ENCODE measurements at regions not wholly inside any gene's neighbourhood (a gene's known extent, or its start where the extent isn't known, plus 50 kb on each side); places are given as distances from the start of the nearest gene placed in this dataset.

DNA sequence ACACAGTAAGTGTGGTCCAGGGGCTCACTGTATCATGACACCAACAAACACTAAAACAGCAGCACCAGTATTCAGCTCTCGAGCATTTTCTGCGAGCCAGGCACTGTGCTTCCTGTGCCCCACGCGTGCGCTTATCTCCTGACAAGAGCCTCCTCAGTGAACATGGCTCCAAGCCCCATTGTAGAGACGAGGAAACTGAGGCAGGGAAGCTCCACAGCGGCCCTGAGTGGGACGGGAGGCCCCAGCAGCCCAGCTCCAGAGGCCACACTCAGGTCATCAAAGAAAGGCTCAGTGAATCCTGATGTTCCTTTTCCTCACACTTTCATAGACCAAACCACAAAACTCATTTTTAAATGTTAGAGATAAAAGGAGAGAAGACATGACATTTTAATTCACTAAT, 113.1 kb downstream of the TPRA1 start:
- Histone ChIP-seq H3K9ac (ENCODE audit: low read depth, low read length) (no peak overlapping the region), H3K36me3 (ENCODE audit: insufficient read depth, low read length) (no peaks in the 10 kb centered on the region), H3K9me3 (ENCODE audit: control insufficient read depth, insufficient read depth, low read length) (no peaks in the 10 kb centered on the region), H3K4me1 (ENCODE audit: insufficient read depth, low read length) (peaks cover 8% of the 10 kb centered on the region; the same call in 1 of the 2 replicates)

DNA sequence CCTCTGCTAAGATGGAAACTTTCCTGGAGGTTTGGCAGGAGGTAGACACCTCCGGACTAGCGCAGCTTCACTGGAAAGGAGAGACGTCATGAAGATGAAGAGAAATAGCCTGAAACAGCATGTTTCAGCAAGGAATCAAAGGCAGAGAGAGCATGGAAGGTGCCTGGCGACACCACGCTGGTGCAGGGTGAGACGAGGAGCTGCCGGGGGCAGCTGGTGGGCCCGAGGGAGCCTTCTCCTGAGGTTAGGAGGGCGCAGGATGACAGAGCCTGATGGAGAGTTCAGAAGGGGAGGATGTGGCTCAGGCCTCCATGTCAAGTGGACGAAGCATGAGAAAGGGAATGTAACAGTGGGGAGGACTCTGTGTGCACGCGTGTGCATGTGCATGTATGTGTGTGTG, 113.6 kb downstream of the TPRA1 start:
- peaks cover 8% of the 10 kb centered on the region; the same call in 1 of the 2 replicates for H3K4me1 ChIP-seq (ENCODE audit: insufficient read depth, low read length)
- H3K9ac ChIP-seq (ENCODE audit: low read depth, low read length) = no peak overlapping the region
- H3K36me3 ChIP-seq (ENCODE audit: insufficient read depth, low read length) = no peaks in the 10 kb centered on the region
- no peaks in the 10 kb centered on the region for H3K9me3 ChIP-seq (ENCODE audit: control insufficient read depth, insufficient read depth, low read length)

GRCh38 chr3:127475975-127476705, 114.4 kb downstream of the TPRA1 start:
- Histone ChIP-seq H3K9ac (ENCODE audit: low read depth, low read length) (no peak overlapping the region), H3K4me1 (ENCODE audit: insufficient read depth, low read length) (peaks cover 8% of the 10 kb centered on the region; the same call in 1 of the 2 replicates)

GRCh38 chr3:127475391-127475790, 115.1 kb downstream of the TPRA1 start:
- Histone ChIP-seq H3K9me3 (ENCODE audit: control insufficient read depth, insufficient read depth, low read length) (no peaks in the 10 kb centered on the region), H3K4me1 (ENCODE audit: insufficient read depth, low read length) (peaks cover 8% of the 10 kb centered on the region; the same call in 1 of the 2 replicates), H3K9ac (ENCODE audit: low read depth, low read length) (no peak overlapping the region), H3K36me3 (ENCODE audit: insufficient read depth, low read length) (no peaks in the 10 kb centered on the region)

More at GRCh38 chr3:127475975-127476705, 114.4 kb downstream of the TPRA1 start:
- Histone ChIP-seq H3K36me3 (ENCODE audit: insufficient read depth, low read length) (no peaks in the 10 kb centered on the region), H3K9me3 (ENCODE audit: control insufficient read depth, insufficient read depth, low read length) (no peaks in the 10 kb centered on the region)

DNA sequence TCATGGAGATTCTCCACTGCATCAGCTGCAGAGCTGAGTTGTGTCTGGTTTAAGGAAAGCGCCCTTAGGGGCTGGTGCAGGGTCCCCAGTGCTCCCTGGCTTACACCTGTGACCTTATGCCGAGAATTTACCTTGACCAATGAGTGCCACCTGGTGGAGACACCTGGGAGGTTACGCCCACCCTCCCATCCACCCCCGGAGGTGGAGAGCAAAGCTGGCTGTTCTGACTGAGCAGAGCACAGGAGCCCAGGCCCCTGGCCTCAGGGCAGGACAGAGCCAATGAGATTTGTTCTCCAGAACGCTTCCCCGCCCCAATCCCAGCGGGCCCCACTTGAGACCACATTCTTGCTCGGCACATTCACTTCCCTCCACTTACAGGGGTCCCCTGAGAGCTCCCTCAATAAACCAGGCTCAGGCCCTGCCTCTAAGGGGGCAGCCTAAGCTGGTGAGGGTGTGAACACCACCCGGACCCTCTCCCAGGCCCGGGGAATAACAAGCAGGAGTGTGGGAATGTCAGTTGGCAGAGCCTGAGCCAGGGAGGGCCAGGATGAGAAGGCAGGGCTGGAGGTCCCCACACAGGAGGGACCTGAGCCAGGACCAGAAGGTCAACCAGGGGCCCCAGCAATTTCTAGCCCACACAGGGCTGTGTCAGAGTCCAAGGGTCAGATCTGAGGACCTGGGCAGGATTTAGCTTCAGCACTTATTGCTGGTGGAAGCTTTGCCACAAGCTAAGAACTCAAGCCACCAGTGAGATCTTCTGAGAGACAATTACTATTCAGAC, 117.1 kb downstream of the TPRA1 start:
- Histone ChIP-seq H3K4me1 (ENCODE audit: insufficient read depth, low read length) (peaks cover 3% of the 10 kb centered on the region; the same call in 1 of the 2 replicates), H3K9ac (ENCODE audit: low read depth, low read length) (no peak overlapping the region), H3K9me3 (ENCODE audit: control insufficient read depth, insufficient read depth, low read length) (no peaks in the 10 kb centered on the region), H3K36me3 (ENCODE audit: insufficient read depth, low read length) (no peaks in the 10 kb centered on the region)

DNA sequence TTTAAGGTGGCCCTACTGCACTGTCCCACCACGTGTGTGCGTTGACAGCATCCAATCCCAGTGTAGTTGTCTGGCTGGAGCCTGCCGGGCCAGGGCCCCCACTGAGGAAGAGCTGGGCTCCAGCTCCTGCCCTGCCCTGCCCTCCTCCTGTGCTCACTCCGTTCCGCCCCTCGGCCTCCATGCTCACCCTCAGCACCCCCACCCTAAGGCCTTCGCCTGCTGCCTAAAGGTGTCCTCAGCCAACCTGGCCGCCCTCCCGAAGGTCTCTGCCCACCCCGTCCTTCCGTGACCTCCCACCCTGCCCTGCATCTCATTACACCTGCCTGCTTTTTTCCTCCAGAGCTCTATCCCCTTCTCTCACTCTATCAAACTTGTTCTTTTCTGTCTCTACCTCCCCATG, 118.0 kb downstream of the TPRA1 start:
- Histone ChIP-seq H3K9me3 (ENCODE audit: control insufficient read depth, insufficient read depth, low read length) (no peaks in the 10 kb centered on the region), H3K4me1 (ENCODE audit: insufficient read depth, low read length) (peaks cover 3% of the 10 kb centered on the region; the same call in 1 of the 2 replicates), H3K9ac (ENCODE audit: low read depth, low read length) (no peak overlapping the region), H3K36me3 (ENCODE audit: insufficient read depth, low read length) (no peaks in the 10 kb centered on the region)

DNA sequence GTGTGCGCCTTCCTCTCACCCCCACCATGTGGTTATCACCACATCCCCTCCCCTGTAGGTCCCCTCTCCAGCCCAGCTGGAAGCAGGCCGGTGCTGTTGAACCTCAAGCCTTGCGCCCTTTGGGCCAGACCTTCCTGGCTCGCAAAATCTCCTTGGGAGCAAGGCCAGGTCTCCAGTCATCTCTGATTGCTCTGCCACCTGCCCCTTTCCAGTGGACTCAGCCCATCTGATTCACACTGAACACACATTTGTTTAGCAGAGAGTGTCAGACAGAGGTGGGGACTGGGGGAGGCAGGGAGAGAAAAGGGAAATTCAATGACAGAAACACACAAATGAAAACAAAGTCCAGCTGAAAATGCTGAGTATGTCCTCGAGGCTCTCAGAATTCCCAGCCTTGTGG, 119.4 kb downstream of the TPRA1 start:
- H3K9me3 ChIP-seq (ENCODE audit: control insufficient read depth, insufficient read depth, low read length) = no peaks in the 10 kb centered on the region
- H3K36me3 ChIP-seq (ENCODE audit: insufficient read depth, low read length) = no peaks in the 10 kb centered on the region
- no peak overlapping the region for H3K9ac ChIP-seq (ENCODE audit: low read depth, low read length)
- peaks cover 6% of the 10 kb centered on the region; the same call in 1 of the 2 replicates for H3K4me1 ChIP-seq (ENCODE audit: insufficient read depth, low read length)

DNA sequence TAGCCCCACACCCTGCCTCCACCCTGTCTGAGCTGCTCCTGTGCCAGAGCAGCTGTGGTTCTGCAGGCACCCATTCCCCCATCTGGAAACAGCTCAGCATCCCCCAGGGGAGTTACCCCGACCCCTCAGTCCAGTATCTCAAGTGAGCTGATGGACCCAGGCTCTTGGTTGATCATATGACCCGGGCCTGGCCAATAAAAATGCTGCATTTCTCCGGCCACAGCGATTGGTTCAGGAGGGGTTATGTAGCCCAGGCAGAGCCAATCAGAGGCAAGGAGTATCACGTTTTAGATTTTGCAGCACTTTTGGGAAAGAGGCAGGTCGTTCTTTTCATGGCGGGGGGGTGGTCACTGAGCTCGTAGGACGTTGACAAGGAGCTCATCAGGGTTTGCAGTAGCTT, 120.8 kb downstream of the TPRA1 start:
- H3K9ac ChIP-seq (ENCODE audit: low read depth, low read length) = no peak overlapping the region
- H3K4me1 ChIP-seq (ENCODE audit: insufficient read depth, low read length) = peaks cover 6% of the 10 kb centered on the region; the same call in 1 of the 2 replicates
- H3K9me3 ChIP-seq (ENCODE audit: control insufficient read depth, insufficient read depth, low read length) = no peaks in the 10 kb centered on the region
- no peaks in the 10 kb centered on the region for H3K36me3 ChIP-seq (ENCODE audit: insufficient read depth, low read length)

DNA sequence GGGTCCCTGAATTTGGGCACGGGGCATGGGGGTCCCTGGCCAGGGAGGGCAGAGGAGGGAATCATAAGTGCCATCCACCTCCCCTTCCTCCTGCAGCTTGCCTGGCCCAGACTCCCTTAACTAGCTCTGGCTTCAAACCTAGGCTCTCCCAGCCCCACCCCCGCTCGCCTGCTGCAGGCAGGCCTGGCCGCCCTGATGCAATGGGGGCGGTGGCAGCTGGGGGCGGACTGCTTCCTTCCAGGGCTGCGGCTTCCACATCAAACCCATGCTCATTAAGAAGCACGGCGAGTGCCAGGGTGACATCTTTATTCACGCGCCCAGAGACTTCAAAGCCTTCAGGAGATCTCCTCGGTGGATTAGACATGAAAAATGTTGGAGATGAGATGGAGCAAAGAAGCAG, 123.1 kb downstream of the TPRA1 start:
- Histone ChIP-seq H3K4me1 (ENCODE audit: insufficient read depth, low read length) (0 out of 2 replicates have a peak, but pooled peaks cover 2% of the 10 kb centered on the region), H3K9ac (ENCODE audit: low read depth, low read length) (no peak overlapping the region), H3K36me3 (ENCODE audit: insufficient read depth, low read length) (no peaks in the 10 kb centered on the region), H3K9me3 (ENCODE audit: control insufficient read depth, insufficient read depth, low read length) (no peaks in the 10 kb centered on the region)

- Histone ChIP-seq H3K9me3 (ENCODE audit: control insufficient read depth, insufficient read depth, low read length) (no peaks in the 10 kb centered on the region), H3K36me3 (ENCODE audit: insufficient read depth, low read length) (no peaks in the 10 kb centered on the region), H3K4me1 (ENCODE audit: insufficient read depth, low read length) (0 out of 2 replicates have a peak, but pooled peaks cover 2% of the 10 kb centered on the region), H3K9ac (ENCODE audit: low read depth, low read length) (no peak overlapping the region)
Measured at GRCh38 chr3:127464642-127465041, 125.9 kb downstream of the TPRA1 start.

DNA sequence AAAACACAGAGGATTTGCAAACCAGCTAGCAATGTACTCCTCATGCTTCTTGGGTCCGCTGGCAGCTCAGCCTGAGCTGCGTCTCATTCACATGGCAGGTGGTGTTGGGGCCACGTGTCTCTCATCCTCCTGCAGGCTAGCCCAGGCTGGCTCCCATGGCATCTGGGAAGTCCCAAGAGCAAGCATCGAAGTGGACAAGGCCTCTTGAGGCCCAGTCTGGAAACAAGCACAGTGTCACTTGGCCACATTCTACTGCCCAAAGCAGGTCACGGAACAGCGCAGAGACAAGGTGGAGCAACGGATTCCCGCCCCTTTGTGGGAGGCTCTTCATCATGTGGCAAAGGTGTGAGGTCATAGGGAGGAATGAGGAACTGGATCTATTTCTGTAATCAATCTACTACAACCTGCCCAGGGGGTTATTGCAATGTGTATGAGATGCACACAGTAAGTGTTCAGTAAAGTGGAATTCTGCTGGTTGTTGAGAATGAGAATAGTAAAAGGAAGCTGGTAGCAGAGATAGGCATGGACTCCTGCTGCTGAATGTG, 128.3 kb downstream of the TPRA1 start:
- Histone ChIP-seq H3K9ac (ENCODE audit: low read depth, low read length) (no peak overlapping the region), H3K4me1 (ENCODE audit: insufficient read depth, low read length) (peaks cover under 1% of the 10 kb centered on the region; the same call in 1 of the 2 replicates), H3K9me3 (ENCODE audit: control insufficient read depth, insufficient read depth, low read length) (no peaks in the 10 kb centered on the region), H3K36me3 (ENCODE audit: insufficient read depth, low read length) (no peaks in the 10 kb centered on the region)

DNA sequence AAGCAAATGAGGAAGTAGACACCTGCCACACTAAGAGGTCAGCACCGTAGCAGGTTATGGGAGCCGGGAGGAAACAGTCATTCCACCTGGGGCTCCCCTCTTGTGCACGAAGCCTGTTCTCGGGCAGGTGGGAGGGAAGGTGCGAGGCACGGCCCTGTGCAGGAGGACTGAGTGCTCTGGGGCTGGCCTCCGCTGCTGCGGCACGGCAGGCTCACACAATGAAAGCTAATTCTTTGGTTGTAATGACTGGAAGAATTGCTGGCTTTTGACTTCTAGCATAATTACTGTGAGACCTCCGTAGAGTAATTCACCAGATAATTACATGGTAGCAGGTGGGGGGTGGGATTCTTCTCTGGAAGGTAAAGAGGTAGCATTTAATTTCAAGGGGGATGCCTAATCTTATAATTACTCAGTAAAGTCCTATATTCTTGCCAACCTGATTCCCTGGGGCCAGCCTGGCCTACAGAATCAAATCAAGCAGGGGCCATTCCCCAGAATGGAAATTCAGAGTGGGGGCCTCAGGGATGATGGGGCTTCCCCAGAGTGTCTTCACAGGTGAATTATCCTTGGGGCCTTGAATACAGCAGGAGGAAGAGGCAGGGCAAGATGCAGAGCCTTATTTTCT, 129.1 kb downstream of the TPRA1 start:
- Histone ChIP-seq H3K9me3 (ENCODE audit: control insufficient read depth, insufficient read depth, low read length) (no peaks in the 10 kb centered on the region), H3K36me3 (ENCODE audit: insufficient read depth, low read length) (no peaks in the 10 kb centered on the region), H3K9ac (ENCODE audit: low read depth, low read length) (no peak overlapping the region), H3K4me1 (ENCODE audit: insufficient read depth, low read length) (no peaks in the 10 kb centered on the region; the same call in 1 of the 2 replicates)

GRCh38 chr3:127459891-127460290, 130.6 kb downstream of the TPRA1 start:
- Histone ChIP-seq H3K9ac (ENCODE audit: low read depth, low read length) (no peak overlapping the region), H3K36me3 (ENCODE audit: insufficient read depth, low read length) (no peaks in the 10 kb centered on the region), H3K4me1 (ENCODE audit: insufficient read depth, low read length) (no peaks in the 10 kb centered on the region; the same call in 1 of the 2 replicates), H3K9me3 (ENCODE audit: control insufficient read depth, insufficient read depth, low read length) (no peaks in the 10 kb centered on the region)

Data from ES-I3 (cell line).